Glutamatergic neuron (in vitro differentiated cells): ENCODE measurements at regions not wholly inside any gene's neighbourhood (a gene's known extent, or its start where the extent isn't known, plus 50 kb on each side); places are given as distances from the start of the nearest gene placed in this dataset.

Experiments
- DNase-seq: peaks from one replicate; pipeline ENCODE4 v3.0.0; 2022
- H3K27ac Mint-ChIP-seq: one replicate; pipeline ENCODE4 v1.8.0; 2020; ENCODE audit warnings: mild to moderate bottlenecking, mixed read lengths, inconsistent platforms; ENCODE audit not compliant: unreplicated experiment
- H3K27me3 Mint-ChIP-seq: one replicate; pipeline ENCODE4 v1.8.0; 2020; ENCODE audit warnings: mild to moderate bottlenecking, moderate library complexity, mixed read lengths, inconsistent platforms; ENCODE audit not compliant: unreplicated experiment
- H3K36me3 Mint-ChIP-seq: one replicate; pipeline ENCODE4 v1.8.0; 2020; ENCODE audit warnings: mild to moderate bottlenecking, mixed read lengths, inconsistent platforms; ENCODE audit not compliant: unreplicated experiment
- H3K4me1 Mint-ChIP-seq: one replicate; pipeline ENCODE4 v1.8.0; 2020; ENCODE audit warnings: mild to moderate bottlenecking, low read depth, mixed read lengths, inconsistent platforms; ENCODE audit not compliant: unreplicated experiment
- H3K4me3 Mint-ChIP-seq: one replicate; pipeline ENCODE4 v1.8.0; 2020; ENCODE audit warnings: mild to moderate bottlenecking, mixed read lengths, inconsistent platforms; ENCODE audit not compliant: unreplicated experiment
- H3K9me3 Mint-ChIP-seq: one replicate; pipeline ENCODE4 v1.8.0; 2020; ENCODE audit warnings: mild to moderate bottlenecking, moderate library complexity, mixed read lengths, inconsistent platforms; ENCODE audit not compliant: unreplicated experiment
- CTCF ChIP-seq: fragments of 200-600 bp; sonication (generic); IDR thresholded peaks from one replicate; pipeline ENCODE4 v1.5.0; 2021; ENCODE audit not compliant: partially characterized antibody, unreplicated experiment

- Mint-ChIP-seq H3K4me1 (no peaks in the 10 kb centered on the region), H3K9me3 (no peaks in the 10 kb centered on the region)
These were observed 624.4 kb downstream of the TECRL start for GRCh38 chr4:63784822-63785221.

GRCh38 chr4:63777601-63778000, 631.6 kb downstream of the TECRL start:
- H3K36me3 Mint-ChIP-seq: no peaks in the 10 kb centered on the region
- TF ChIP-seq CTCF: no peak
- no peaks in the 10 kb centered on the region for H3K27me3 Mint-ChIP-seq
- no peak overlapping the region for H3K4me3 Mint-ChIP-seq
- no peak for DNase-seq
- no peaks in the 10 kb centered on the region for H3K9me3 Mint-ChIP-seq
- no peaks in the 10 kb centered on the region for H3K4me1 Mint-ChIP-seq
- no peak overlapping the region for H3K27ac Mint-ChIP-seq

More at GRCh38 chr4:63784822-63785221, 624.4 kb downstream of the TECRL start:
- no peak for TF ChIP-seq CTCF
- no peak overlapping the region for H3K4me3 Mint-ChIP-seq
- no peak for DNase-seq
- no peaks in the 10 kb centered on the region for H3K36me3 Mint-ChIP-seq
- no peak overlapping the region for H3K27ac Mint-ChIP-seq
- H3K27me3 Mint-ChIP-seq: no peaks in the 10 kb centered on the region

GRCh38 chr4:63764400-63764799, 644.9 kb downstream of the TECRL start:
- no peak overlapping the region for H3K4me3 Mint-ChIP-seq

GRCh38 chr4:63757929-63758328, 651.3 kb downstream of the TECRL start:
- H3K27ac Mint-ChIP-seq: peak overlapping the region; percentile 84

More at GRCh38 chr4:63764400-63764799, 644.9 kb downstream of the TECRL start:
- no peaks in the 10 kb centered on the region for H3K27me3 Mint-ChIP-seq
- H3K9me3 Mint-ChIP-seq: no peaks in the 10 kb centered on the region
- DNase-seq: no peak
- no peaks in the 10 kb centered on the region for H3K4me1 Mint-ChIP-seq
- no peaks in the 10 kb centered on the region for H3K36me3 Mint-ChIP-seq
- no peak for TF ChIP-seq CTCF
- no peak overlapping the region for H3K27ac Mint-ChIP-seq

GRCh38 chr4:63742882-63743281, 666.4 kb downstream of the TECRL start:
- H3K4me3 Mint-ChIP-seq: no peak overlapping the region

More at GRCh38 chr4:63757929-63758328, 651.3 kb downstream of the TECRL start:
- TF ChIP-seq CTCF: no peak
- no peak for DNase-seq
- Mint-ChIP-seq H3K27me3 (no peaks in the 10 kb centered on the region), H3K4me3 (no peak overlapping the region), H3K4me1 (peaks cover 6% of the 10 kb centered on the region), H3K36me3 (no peaks in the 10 kb centered on the region), H3K9me3 (no peaks in the 10 kb centered on the region)

More at GRCh38 chr4:63742882-63743281, 666.4 kb downstream of the TECRL start:
- Mint-ChIP-seq H3K27me3 (peaks cover 1% of the 10 kb centered on the region), H3K4me1 (peaks cover 1% of the 10 kb centered on the region), H3K27ac (no peak overlapping the region), H3K36me3 (no peaks in the 10 kb centered on the region), H3K9me3 (no peaks in the 10 kb centered on the region)
- no peak for DNase-seq
- TF ChIP-seq CTCF: no peak
